Smooth muscle cell of the brain vasculature (primary cell): ENCODE measurements at regions not wholly inside any gene's neighbourhood (a gene's known extent, or its start where the extent isn't known, plus 50 kb on each side); places are given as distances from the start of the nearest gene placed in this dataset.

Experiments
- DNase-seq: peaks from one replicate; pipeline ENCODE4 v3.0.0-alpha.2; 2012; ENCODE audit warnings: low read depth, low spot score

DNA sequence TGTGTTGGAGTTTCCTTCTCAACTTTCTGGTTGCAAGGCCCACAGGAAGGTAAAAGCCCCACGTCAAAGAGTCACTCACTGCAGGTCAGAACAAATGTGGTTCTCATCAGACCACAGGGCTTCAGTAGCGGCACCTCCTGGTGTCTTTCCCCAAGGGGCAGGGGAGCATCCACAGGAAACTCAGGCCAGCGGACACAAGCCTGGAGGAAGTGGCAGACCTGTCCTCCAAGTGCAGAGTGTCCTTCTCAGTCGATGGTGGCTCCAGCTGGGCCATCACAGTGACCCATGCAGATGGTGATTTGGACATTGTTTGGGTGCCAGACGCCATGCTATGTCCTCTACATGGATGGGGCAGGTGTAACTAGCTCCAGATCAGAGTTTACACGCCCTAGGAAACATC is 84.9 kb downstream of the ACKR3 start:
- DNase-seq, result no peak

DNA sequence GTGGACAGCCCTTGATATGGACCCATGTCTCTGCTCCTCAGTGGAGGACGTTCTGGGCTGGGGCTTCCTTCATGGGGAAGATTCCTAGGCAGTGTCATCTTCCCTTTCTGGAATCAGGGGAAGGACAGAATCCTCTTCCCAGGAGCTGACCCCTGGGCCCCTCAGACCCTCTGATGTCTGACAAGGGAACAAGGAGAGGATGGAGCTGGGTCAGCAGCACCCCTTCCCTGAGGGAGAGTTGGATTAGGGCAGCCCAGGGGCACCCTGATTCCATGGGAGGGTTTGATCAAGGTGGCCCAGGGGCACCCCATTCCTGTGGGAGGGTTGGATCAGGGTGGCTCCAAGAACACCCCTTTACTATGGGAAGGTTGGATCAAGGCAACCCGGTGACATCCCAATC is 86.5 kb downstream of the ACKR3 start:
- no peak for DNase-seq

DNA sequence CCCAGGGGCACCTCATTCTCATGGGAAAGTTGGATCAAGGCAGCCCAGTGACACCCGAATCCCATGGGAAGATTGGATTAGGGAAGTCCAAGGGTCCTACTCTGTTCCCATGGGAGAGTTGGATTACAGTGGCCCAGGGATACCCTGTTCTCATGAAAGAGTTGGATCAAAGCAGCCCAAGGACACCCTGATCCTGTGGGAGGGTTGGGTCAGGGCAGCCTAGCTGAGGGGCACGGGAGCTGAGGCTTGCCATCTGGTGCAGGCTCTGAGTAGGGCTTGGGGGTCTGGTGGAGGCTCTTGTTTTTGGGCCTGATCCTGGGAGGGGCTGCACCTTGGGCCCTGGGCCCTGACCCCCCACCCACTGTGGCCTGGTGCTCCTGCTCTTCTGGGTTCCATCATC is 87.1 kb downstream of the ACKR3 start:
- no peak for DNase-seq

DNA sequence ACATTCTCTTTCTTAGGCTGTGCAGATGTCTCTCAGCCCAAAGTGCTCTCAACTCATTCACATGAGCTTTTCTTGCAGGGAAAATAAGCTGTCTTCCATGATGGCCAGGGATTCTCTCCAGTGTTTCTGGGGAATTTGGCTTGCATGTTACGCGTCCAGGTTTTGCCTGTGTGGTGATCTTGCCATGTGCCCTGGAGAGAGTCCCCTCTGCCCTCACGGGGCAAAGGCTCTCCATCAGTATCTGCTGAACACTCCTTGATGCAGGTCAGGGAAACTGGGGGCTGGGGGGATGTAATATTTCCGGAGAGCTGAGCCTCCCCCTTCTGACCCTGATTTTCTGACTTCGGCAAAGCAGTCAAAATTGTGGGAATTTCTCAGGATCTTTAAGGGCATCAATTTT is 87.6 kb downstream of the ACKR3 start:
- no peak for DNase-seq

DNA sequence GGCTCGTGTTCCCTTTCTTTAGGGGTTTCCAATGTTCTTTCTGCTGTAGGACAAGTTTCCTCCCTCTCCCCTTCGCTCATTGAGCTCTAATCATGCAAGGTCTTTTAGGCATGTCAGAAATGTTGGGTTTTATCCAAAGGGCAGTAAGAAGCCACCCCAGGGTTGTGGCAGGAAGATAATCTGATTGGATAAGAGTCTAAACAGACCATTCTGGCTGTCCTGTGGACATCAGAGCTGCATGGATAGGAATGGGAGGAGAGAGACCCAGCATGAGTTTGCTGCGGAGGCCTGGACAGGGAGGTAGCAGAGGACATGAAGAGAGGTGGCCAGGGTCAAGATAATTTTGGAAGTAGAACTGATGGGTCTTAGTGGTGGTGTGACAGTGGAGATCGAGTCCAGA is 88.2 kb downstream of the ACKR3 start:
- no peak for DNase-seq

DNA sequence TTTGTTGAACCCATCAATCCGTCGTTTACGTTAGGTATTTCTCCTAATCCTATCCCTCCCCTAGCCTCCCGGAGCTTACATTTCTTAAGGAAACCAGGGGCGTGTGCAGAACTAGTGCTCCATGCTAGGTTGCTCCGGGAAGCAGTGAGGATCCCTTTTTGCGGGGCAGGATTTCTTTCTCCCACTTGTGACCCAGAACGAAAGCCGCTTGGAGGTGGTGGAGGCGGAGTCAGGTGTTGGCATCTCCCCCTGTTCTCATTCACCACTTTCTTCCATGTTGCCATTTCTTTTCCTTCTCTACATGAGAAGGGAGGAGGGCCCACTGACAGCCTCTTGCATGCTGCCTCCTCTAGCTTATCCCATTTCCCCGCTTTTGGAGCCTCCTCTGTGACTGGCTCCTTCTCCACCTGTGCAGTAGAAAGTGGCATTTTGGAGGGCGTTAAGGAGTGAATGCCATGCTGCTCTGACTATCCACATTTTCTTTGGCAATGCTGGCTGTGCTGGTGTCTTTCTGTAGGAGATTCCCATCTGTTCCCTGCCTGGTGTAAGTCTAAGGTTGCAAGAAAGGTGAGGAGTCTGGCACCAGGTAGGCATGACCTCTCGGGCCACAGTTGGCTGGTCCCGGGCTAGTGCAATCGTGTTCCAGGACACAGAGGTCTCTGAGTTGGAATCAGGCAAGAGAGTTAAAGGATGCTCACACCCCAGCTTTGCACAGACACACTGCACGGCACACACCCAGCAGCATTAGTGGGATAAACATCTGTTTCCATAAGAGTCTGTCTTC is 89.5 kb downstream of the ACKR3 start:
- DNase-seq, result no peak

DNA sequence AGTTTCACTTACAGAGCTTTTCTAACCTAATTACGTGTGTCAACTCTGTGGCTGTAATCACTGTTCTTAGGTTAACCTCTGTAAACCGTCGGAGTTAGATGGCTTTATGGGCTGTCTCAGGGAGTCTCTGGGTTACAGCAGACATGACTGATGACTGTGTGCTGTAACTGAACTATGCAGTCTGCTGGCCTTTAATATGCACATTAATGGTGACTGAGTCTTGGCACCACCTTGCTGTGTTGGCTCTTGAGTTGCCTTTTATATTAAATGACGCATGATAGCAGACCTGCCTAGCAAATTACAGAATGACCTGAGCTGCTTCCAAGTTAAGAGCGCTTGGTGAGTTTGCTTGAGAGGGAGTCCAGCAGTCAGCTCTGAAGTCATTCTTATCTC is 90.1 kb downstream of the ACKR3 start:
- no peak for DNase-seq

DNA sequence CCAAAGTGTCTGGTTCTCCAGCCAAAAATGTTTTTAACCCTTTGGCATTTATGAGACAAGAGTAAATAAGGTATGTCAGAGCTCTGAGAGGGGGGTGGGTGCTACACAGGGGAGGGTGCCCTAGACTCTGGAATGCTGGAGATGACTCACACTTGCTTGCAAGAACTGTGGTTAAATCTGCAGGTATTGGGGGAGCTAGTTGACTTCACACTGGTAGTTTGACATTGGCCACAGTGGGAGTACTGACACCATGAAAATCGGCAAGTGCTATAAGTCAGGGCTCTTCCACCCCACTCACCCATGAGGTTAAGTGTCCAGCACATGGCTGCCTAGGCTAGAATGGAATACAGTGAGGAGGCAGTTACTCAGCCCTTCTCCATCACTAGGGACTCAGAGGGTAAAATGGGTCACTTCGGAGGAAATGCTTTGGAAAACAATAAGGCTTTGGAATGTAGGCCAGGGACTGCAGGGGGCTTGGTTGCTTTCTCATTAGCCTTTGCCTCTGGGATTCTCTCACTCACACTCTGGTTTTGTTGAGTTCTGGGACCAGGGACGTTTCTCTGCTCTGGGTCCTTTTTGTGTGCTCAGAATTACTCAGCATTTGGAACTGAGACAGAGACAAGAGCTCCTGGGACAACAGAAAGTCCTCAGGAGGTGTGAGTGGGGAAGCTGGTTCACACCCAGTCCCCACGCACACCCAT is 91.6 kb downstream of the ACKR3 start:
- no peak for DNase-seq

DNA sequence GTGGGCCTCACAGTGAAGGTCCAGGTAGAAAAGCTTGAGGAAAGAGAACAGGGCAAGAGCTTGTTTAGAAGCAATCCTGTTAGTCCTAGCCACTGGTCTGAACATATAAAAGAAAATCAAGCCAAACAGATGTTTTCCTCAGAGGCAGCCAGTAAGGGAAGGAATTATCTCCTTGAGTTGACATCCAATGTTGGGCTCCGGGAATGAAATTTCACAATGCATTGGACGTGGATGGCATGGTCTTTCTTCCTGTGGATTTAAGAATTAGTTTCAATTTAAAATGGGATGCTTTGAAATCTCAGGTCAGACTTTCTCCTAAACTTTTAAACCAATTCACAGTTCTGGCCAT is 92.1 kb downstream of the ACKR3 start:
- no peak for DNase-seq

DNA sequence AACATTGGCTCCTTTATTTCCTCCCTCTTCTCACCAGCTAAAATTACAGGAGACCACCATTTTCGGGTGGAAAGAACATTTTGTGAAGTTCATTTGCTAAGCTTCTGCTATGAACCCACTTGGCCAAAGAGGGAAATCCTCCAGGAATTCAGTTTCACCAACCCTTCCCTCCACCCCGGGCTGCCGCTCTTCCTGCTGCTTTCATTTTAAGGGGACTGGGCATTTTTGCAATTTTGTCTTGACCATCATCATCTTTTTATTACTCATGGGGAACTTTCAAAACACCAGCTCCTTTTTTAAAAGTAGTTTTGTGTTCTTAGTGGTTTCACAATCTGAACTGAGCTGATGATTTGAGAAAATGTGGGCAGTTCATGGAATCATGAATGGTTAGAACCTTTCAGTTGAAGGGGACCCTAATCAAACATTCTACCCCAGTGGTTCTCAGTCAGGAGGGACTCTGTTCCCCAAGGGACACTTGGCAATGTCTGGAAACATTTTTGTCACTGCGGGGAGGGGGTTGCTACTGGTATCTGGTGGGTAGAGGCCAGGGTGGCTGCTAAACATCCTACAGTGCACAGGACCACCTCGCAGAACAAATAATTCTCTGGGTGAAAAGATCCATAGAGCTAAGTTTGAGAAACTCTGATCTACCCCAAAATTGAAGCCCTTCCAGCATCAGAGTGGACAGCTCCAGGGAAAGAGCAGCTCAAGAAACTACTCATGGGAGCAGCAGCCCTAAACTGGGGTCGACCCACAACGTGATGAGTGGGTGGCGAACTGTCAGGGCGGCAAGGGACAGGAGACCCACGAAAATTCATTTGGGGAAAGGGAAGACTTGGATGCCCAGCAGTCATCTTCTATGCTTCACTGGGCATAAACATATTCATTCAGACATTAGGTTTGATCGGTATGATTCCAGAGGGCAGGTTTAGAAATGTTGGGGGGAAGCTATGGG is 92.9 kb downstream of the ACKR3 start:
- no peak for DNase-seq

DNA sequence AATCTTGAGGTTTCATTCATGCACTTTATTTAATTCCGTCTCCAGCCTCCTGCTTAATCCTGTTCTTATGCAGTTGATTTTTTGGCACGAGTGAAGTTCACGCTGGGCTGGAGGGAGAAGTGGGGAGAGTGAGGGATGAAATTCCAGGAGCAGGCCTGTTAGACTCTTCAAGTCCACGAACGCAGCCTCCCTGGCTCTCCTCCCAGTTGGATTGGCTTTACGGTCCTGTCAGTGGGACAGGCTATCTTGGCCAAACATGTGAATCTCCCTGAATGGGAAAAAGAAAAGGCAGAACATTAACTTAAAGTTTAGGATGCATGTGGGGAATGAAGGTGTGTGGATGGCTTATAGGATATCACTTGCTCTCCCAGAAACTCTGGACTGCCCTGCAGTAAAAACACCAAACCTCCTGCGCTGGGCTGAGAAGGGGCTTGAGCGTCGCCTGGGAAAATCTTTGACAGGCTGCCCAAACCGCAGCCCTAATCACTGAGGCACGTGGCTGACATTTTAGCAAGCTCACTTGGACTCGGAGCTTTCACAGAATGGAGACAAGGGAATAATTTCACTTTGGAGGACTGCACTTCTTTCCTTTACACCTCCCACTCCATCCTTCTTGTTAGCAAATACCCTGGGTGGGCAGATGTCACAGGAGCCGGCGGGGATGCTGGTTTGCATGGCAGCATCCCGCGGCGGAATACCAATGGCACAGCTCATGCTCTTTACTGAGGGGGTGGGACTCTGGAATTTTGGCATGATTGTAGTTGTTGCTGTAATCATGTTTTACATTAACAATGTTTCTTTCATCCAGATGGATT is 93.9 kb downstream of the ACKR3 start:
- no peak for DNase-seq

DNA sequence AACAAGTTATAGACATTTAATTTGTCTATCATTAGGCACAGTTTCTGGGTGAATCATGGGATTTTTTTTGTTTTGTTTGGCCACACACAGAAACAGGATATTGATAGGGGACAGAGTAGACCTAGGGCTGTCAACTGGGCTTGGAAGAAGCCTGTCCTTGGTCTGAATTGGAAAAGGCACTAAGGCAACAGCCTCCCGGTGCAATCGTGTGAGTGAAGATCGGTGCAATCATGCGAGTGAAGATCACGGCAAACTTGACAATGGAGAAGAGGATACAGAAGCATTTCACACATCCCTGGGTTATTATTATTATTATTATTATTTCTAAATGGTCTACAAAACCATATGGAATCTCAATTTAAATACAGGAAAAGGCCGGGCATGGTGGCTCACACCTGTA is 94.5 kb downstream of the ACKR3 start:
- DNase-seq, result no peak

DNA sequence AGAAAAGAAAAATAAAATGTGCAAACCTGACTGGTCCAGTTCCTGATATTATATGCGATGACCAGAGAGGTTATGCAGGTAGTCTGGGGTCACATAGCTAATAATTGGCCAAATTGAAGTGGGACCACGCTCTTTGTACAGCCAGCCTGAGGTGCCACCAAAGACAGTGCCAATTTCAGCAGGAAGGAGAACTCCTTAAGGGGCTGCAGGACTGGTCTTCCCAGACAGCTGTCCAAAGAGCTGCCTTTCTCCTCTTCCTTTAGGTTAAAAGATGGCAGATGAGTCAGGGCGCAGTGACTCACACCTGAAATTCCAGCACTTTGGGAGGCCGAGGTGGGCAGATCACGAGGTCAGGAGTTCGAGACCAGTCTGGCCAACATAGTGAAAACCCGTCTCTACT is 95.5 kb downstream of the ACKR3 start:
- no peak for DNase-seq

DNA sequence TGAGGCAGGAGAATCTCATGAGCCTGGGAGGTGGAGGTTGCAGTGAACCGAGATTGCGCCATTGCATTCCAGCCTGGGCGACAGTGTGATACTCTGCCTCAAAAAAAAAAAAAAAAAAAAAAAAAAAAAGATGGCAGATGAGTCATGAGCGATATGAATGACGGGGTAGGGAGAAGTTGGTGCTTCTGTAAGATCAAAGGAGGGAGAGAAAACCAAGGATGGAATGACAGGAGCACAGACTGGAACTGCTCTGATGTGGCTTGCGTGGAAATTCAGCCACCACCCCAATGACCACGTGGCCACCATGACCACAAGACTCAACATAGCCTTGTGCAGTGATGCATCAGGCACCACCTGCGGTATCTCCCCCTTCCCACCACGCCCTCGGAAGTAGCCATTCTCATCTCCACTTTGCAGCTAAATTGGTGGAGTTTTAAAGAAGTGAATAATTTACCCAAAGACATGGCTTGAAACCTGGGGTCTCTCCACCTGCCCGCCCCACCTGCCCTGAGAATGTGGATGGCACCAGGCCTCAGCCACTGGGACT is 96.0 kb downstream of the ACKR3 start:
- no peak for DNase-seq

DNA sequence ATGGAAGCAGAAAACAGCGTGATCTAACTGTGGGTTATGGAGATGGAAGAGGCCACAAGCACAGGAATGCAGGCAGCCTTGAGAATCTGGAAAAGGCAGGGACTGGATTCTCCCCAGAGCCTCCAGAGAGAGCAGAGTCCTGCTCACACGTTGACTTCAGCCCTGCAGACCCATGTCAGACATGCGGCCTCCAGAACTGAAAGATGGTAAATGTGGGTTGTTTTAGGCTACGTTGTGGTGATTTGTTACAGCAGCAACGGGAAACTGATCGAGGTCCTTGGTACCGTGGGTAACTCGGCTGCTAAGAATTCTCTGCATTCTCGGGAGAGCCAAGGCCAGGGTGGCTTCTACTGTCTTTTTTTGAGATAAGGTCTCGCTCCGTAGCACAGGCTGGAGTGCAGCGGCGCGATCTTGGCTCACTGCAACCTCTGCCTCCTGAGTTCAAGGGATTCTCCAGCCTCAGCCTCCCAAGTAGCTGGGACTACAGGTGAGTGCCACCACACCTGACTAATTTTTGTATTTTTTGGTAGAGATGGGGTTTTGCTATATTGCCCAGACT is 97.1 kb downstream of the ACKR3 start:
- DNase-seq, result no peak

DNA sequence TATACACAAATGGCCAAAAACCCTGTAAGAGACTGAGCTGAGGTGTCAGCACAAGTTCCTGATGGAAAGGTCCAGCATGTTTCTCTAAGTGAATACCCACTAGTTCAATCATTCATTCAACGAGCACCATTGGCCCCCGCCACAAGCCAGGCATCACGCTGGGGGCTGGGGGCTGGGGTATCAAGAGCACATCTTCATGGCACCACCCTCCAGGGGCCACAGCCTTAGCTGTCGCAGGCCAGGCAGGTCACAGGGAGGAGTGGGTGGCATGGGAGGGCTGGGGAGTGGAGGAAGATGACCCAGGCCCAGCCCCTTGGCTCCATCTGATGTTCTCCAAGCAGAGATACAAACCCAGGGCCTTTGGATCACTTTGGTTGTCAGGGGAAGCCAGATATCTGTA is 97.9 kb downstream of the ACKR3 start:
- DNase-seq, result no peak

DNA sequence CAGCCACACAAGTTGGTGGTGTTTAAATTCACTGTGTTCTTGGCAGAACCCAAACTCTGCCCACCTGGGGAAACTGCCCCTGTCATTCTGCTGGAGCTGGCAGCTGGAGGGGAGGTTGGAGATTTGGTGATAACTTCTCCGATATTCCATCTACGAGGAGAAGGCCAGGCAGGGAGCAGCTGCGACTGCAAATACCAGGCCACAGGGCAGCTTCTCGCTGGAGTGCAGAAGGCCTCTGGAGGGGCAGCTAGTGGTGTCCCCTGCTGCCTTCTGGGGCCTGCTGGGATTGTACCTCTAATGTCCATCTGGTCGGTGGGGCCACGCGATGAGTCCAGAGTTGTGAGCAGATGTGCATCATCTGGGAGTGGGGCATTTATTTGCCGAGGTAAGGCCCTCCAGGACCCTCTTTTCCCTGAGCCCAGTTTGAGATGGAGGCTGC is 98.9 kb downstream of the ACKR3 start:
- no peak for DNase-seq

DNA sequence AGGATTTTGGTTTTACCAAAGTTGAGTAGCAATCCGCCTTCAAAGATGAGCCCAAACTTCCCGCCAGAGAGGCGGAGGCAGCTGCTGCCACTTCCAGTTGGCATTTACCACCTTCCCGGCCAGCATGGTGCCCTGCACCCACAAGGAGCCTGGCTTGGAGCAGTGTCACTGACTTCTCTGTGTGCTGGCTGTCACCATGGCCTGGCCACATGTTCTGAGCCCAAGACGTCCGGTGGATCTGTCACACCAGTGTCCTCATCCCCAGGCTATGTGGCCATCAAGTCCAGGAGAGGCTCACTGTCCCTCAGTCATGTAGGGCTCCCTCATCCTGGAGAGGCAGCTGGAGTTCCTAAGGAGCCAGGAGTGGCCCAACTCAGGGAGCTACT is 100.6 kb downstream of the ACKR3 start:
- no peak for DNase-seq

DNA sequence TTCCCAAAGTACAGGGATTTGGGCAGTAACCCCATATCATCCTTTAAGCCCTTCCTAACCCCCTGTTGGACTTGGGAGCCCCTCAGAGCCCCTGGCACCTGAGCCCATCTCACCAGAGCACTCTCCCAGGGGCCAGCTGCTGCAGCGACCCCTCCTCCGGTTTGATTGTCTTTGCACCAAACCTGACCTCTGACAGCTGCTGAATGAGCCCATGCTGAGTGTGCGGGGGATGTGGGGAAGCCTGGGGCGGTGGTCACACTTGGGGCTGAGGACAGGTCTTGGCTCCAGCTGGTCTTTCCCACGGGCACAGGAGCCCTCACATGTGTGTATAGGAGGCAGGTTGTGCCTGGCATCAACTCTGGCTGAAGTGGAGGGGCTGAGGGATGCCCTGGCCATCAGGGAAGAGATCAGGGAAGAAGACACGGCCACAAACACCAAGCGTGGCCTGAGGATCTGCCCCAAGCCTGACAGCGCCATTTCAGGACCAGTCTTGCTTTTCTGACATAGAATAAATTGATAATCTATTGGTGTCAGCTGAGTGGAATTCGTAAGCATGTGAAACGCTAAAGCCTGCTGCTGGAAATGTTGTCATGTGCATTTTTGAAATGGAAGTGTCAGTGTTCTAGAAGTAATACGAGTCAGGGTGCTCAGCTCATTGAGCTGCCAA is 102.4 kb downstream of the ACKR3 start:
- DNase-seq, result no peak

DNA sequence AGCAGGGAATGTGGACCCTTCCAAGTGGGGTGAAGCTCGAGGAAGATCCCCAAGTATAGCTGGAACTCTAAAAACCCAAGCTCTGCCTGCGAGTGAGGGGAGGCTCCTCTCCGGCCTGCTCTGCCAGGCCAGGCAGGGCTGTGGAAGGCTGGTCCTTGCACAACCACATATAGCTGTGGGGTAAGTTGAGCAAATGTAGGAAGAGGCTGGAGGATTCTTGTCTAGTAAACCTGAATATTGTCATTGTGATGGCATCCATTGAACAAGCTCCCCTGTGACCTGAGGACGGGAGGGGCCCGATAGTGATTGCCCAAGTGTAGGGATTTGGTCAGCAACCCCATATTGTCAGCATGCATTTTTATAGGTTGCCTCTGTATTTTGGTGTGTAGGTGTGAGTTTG is 103.0 kb downstream of the ACKR3 start:
- no peak for DNase-seq
